H9 (cell line): ENCODE measurements at regions not wholly inside any gene's neighbourhood (a gene's known extent, or its start where the extent isn't known, plus 50 kb on each side); places are given as distances from the start of the nearest gene placed in this dataset.
A peak's percentile ranks its signal among the peaks of the same experiment; 100 is the strongest.

Source experiments
- DNase-seq: peaks from one replicate; pipeline ENCODE4 v3.0.0-alpha.2; 2017
- H2AFZ ChIP-seq: one replicate; pipeline ENCODE4 v1.6.1; 2013; ENCODE audit warnings: mild to moderate bottlenecking, low read length, control low read depth, moderate library complexity
- H2AK5ac ChIP-seq: 2 replicates; pipeline ENCODE4 v1.6.1; 2013; ENCODE audit warnings: low read length, control low read depth, mixed read lengths; ENCODE audit not compliant: insufficient read length
- H2BK120ac ChIP-seq: one replicate; pipeline ENCODE4 v1.6.1; 2013; ENCODE audit warnings: low read depth, mild to moderate bottlenecking, low read length, control low read depth, inconsistent platforms; ENCODE audit not compliant: poor library complexity, severe bottlenecking
- H2BK12ac ChIP-seq: 2 replicates; pipeline ENCODE4 v1.6.1; 2013; ENCODE audit warnings: low read length, control low read depth, mixed read lengths, low read depth; ENCODE audit not compliant: insufficient read length
- H2BK15ac ChIP-seq: 2 replicates; pipeline ENCODE4 v1.6.1; 2013; ENCODE audit warnings: low read depth, low read length, control low read depth
- H2BK20ac ChIP-seq: one replicate; pipeline ENCODE4 v1.6.1; 2013; ENCODE audit warnings: low read depth, mild to moderate bottlenecking, low read length, control low read depth, inconsistent platforms; ENCODE audit not compliant: poor library complexity, severe bottlenecking
- H2BK5ac ChIP-seq: 2 replicates; pipeline ENCODE4 v1.6.1; 2013; ENCODE audit warnings: low read length, control low read depth, mixed read lengths; ENCODE audit not compliant: insufficient read length
- H3K14ac ChIP-seq: 2 replicates; pipeline ENCODE4 v1.6.1; 2013; ENCODE audit warnings: low read length, control low read depth; ENCODE audit not compliant: insufficient read depth
- H3K18ac ChIP-seq: 2 replicates; pipeline ENCODE4 v1.6.1; 2013; ENCODE audit warnings: low read depth, mild to moderate bottlenecking, mixed read lengths, low read length, control low read depth; ENCODE audit not compliant: insufficient read length
- H3K23ac ChIP-seq: 2 replicates; pipeline ENCODE4 v1.6.1; 2013; ENCODE audit warnings: low read length, control low read depth, mixed read lengths, low read depth; ENCODE audit not compliant: insufficient read length
- H3K23me2 ChIP-seq: 2 replicates; pipeline ENCODE4 v1.6.1; 2013; ENCODE audit warnings: low read depth, mild to moderate bottlenecking, mixed read lengths, low read length, control low read depth; ENCODE audit not compliant: insufficient read length, poor library complexity, severe bottlenecking
- H3K27ac ChIP-seq: 2 replicates; pipeline ENCODE4 v1.5.1; 2013; ENCODE audit warnings: low read length, control low read depth, mixed read lengths, low read depth; ENCODE audit not compliant: insufficient read length
- H3K27me3 ChIP-seq: 2 replicates; pipeline ENCODE4 v1.6.1; 2013; ENCODE audit warnings: low read length, control low read depth, inconsistent platforms; ENCODE audit not compliant: insufficient read depth
- H3K4ac ChIP-seq: 2 replicates; pipeline ENCODE4 v1.6.1; 2013; ENCODE audit warnings: low read depth, mild to moderate bottlenecking, control low read depth, inconsistent platforms, low read length, moderate library complexity
- H3K4me1 ChIP-seq: 2 replicates; pipeline ENCODE4 v1.6.1; 2013; ENCODE audit warnings: low read length, control low read depth, inconsistent platforms; ENCODE audit not compliant: insufficient read depth
- H3K4me2 ChIP-seq: 2 replicates; pipeline ENCODE4 v1.6.1; 2013; ENCODE audit warnings: low read length, control low read depth, mixed read lengths; ENCODE audit not compliant: insufficient read length, insufficient read depth
- H3K56ac ChIP-seq: 2 replicates; pipeline ENCODE4 v1.6.1; 2013; ENCODE audit warnings: low read depth, mild to moderate bottlenecking, mixed read lengths, low read length, control low read depth; ENCODE audit not compliant: insufficient read length
- H3K79me1 ChIP-seq: 2 replicates; pipeline ENCODE4 v1.6.1; 2013; ENCODE audit warnings: low read depth, mild to moderate bottlenecking, moderate library complexity, low read length, control low read depth, inconsistent platforms; ENCODE audit not compliant: insufficient read depth, poor library complexity, severe bottlenecking
- H3K79me2 ChIP-seq: 2 replicates; pipeline ENCODE4 v1.6.1; 2013; ENCODE audit warnings: low read length, control low read depth, inconsistent platforms; ENCODE audit not compliant: insufficient read depth
- H3K9ac ChIP-seq: 2 replicates; pipeline ENCODE4 v1.6.1; 2013; ENCODE audit warnings: low read length, control low read depth, mixed read lengths; ENCODE audit not compliant: insufficient read length; ENCODE audit errors: extremely low read depth
- H3K9me3 ChIP-seq: one replicate; pipeline ENCODE4 v1.6.1; 2013; ENCODE audit warnings: low read depth, low read length, inconsistent platforms; ENCODE audit not compliant: control insufficient read depth
- H3T11ph ChIP-seq: one replicate; pipeline ENCODE4 v1.6.1; 2013; ENCODE audit warnings: mild to moderate bottlenecking, low read length, control low read depth, inconsistent platforms
- H4K20me1 ChIP-seq: one replicate; pipeline ENCODE4 v1.6.1; 2013; ENCODE audit not compliant: control insufficient read depth, insufficient read length, insufficient read depth
- H4K5ac ChIP-seq: 2 replicates; pipeline ENCODE4 v1.6.1; 2013; ENCODE audit warnings: low read depth, mild to moderate bottlenecking, mixed read lengths, low read length, control low read depth; ENCODE audit not compliant: insufficient read length
- H4K8ac ChIP-seq: replicated peaks from 2 replicates; pipeline ENCODE4 v1.6.1; 2013; ENCODE audit warnings: low read length, control low read depth, mixed read lengths, low read depth; ENCODE audit not compliant: insufficient read length
- H4K91ac ChIP-seq: 2 replicates; pipeline ENCODE4 v1.6.1; 2013; ENCODE audit warnings: low read depth, mild to moderate bottlenecking, moderate library complexity, mixed read lengths, low read length, control low read depth; ENCODE audit not compliant: insufficient read length
- H3K27ac Mint-ChIP-seq, 3 experiments: 2 replicates in 2 of 3; 3 replicates in 1 of 3; pipeline ENCODE4 v1.8.0; 2020 to 2021; ENCODE audit warnings: mixed read lengths in 3 of 3, mild to moderate bottlenecking in 1 of 3, moderate library complexity in 1 of 3
- H3K27me3 Mint-ChIP-seq: 2 replicates; pipeline ENCODE4 v1.8.0; 2021; ENCODE audit warnings: low read depth, mild to moderate bottlenecking, moderate library complexity, mixed read lengths
- H3K36me3 Mint-ChIP-seq, 3 experiments: 2 replicates in 2 of 3; 3 replicates in 1 of 3; pipeline ENCODE4 v1.8.0; 2020 to 2021; ENCODE audit warnings: low read depth in 3 of 3, mixed read lengths in 3 of 3; ENCODE audit not compliant: insufficient read depth in 1 of 3
- H3K4me1 Mint-ChIP-seq, 2 experiments: 2 replicates each; pipeline ENCODE4 v1.8.0; 2020; ENCODE audit warnings: mixed read lengths in 2 of 2
- H3K4me3 Mint-ChIP-seq, 2 experiments: 2 replicates in 1 of 2; 3 replicates in 1 of 2; pipeline ENCODE4 v1.8.0; 2020 to 2021; ENCODE audit warnings: mild to moderate bottlenecking in 2 of 2, mixed read lengths in 2 of 2, moderate library complexity in 1 of 2
- H3K9me3 Mint-ChIP-seq, 2 experiments: 2 replicates in 1 of 2; 3 replicates in 1 of 2; pipeline ENCODE4 v1.8.0; 2020; ENCODE audit warnings: mild to moderate bottlenecking in 2 of 2, mixed read lengths in 2 of 2, moderate library complexity in 1 of 2
- WGBS: extraction: QIAGEN DNeasy Blood & Tissue Kit; methylation state at CpG from one replicate; pipeline ENCODE4 v1.1.7; 2013; ENCODE audit warnings: missing lambda C conversion rate, low lambda C conversion rate, mixed read lengths; ENCODE audit not compliant: insufficient read length; ENCODE audit errors: extremely low coverage; 5-methylcytosine and 5-hydroxymethylcytosine counted together
- TF ChIP-seq, protein P1 (sequence below): fragments of 200-600 bp; sonication (generic); conservative IDR thresholded peaks from 3 replicates; pipeline ENCODE4 v1.8.0; 2021; ENCODE audit warnings: antibody characterized with exemption, mild to moderate bottlenecking

DNA sequence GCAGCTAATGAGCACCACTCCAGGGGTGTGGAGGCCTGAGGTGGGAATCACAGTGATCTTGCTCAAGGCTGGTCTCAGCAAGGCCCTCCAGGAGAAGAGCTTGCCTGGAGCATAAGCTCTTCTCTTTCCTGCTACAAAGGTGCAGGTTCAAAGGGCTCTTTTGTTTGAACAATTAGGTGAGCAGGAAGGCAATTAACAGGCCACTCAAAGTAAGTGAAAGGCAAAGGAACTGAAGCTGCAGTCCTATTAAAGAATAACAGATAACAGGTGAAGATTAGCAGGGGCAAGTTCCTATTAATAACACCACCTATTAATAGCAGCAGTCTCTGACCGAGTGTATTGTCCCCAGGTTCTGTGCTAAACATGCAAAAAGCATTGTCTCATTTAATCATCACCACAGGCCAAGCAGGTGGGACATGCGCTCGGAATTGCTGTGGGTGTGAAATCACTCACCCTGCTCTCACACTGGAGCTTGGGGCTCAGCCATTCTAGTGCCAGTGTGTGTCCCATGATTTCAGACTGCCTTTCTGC is 113.8 kb downstream of the RHOU start:
- Histone ChIP-seq H3K14ac (no peak overlapping the region; the same call in 1 of the 2 replicates), H2BK20ac (no peak overlapping the region), H3K18ac (no peak overlapping the region), H2AFZ (no peak overlapping the region), H3K9me3 (no peaks in the 10 kb centered on the region), H2BK15ac (no peak overlapping the region), H3K9ac (no peak overlapping the region), H2BK120ac (no peak overlapping the region), H2AK5ac (no peak overlapping the region), H3K23ac (no peak overlapping the region), H4K8ac (no peak overlapping the region), H4K91ac (no peak overlapping the region), H2BK5ac (no peak overlapping the region), H4K20me1 (no peaks in the 10 kb centered on the region), H3K4me2 (no peak overlapping the region), H3K27me3 (no peaks in the 10 kb centered on the region), H4K5ac (no peak overlapping the region), H3K4ac (no peak overlapping the region), H3K79me2 (no peaks in the 10 kb centered on the region), H3K56ac (no peak overlapping the region), H3K23me2 (no peaks in the 10 kb centered on the region), H3T11ph (no peak overlapping the region), H2BK12ac (no peak overlapping the region), H3K4me1 (peaks cover 7% of the 10 kb centered on the region; the same call in 1 of the 2 replicates), H3K79me1 (no peaks in the 10 kb centered on the region), H3K27ac (no peak overlapping the region)
- H3K4me3 Mint-ChIP-seq, result no peak overlapping the region
- no peaks in the 10 kb centered on the region for H3K27me3 Mint-ChIP-seq
- TF ChIP-seq, protein P1, sequence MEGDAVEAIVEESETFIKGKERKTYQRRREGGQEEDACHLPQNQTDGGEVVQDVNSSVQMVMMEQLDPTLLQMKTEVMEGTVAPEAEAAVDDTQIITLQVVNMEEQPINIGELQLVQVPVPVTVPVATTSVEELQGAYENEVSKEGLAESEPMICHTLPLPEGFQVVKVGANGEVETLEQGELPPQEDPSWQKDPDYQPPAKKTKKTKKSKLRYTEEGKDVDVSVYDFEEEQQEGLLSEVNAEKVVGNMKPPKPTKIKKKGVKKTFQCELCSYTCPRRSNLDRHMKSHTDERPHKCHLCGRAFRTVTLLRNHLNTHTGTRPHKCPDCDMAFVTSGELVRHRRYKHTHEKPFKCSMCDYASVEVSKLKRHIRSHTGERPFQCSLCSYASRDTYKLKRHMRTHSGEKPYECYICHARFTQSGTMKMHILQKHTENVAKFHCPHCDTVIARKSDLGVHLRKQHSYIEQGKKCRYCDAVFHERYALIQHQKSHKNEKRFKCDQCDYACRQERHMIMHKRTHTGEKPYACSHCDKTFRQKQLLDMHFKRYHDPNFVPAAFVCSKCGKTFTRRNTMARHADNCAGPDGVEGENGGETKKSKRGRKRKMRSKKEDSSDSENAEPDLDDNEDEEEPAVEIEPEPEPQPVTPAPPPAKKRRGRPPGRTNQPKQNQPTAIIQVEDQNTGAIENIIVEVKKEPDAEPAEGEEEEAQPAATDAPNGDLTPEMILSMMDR, result no peak
- no CpG with 5 or more reads among the region's 3 CpGs for WGBS
- peaks cover 3 to 4% (median 3%) of the 10 kb centered on the region in 3 experiments; a peak in 5 of 7 replicates for H3K36me3 Mint-ChIP-seq
- H3K27ac Mint-ChIP-seq, result 0 out of 7 replicates have a peak overlapping the region, but pooled peaks of 1 of the 3 experiments have one; percentile 36
- peak; percentile 49 for DNase-seq
- peaks cover 51 to 54% of the 10 kb centered on the region in 2 experiments for H3K4me1 Mint-ChIP-seq
- H3K9me3 Mint-ChIP-seq, result peaks cover 7 to 10% of the 10 kb centered on the region in 2 experiments
